ENCODE measurements at regions not wholly inside any gene's neighbourhood (a gene's known extent, or its start where the extent isn't known, plus 50 kb on each side); places are given as distances from the start of the nearest gene placed in this dataset.
"Not testable (repeated sequence)": the region's sequence is repeated elsewhere in the genome, so short reads cannot be mapped to it uniquely, and the experiment has no call there.

GRCh38 chr3:178203165-178203564, 333.1 kb upstream of the KCNMB2 start:
- DNase-seq, result no peak

- no peak for DNase-seq
Observed at GRCh38 chr3:178203650-178204049, 332.6 kb upstream of the KCNMB2 start.

- DNase-seq, result no peak
Observed at GRCh38 chr3:178205740-178206139, 330.5 kb upstream of the KCNMB2 start.

GRCh38 chr3:178206521-178206920, 329.7 kb upstream of the KCNMB2 start:
- DNase-seq, result no peak

- not testable (repeated sequence) for DNase-seq
Observed at GRCh38 chr3:178207161-178207560, 329.1 kb upstream of the KCNMB2 start.

- DNase-seq, result not testable (repeated sequence)
Observed at GRCh38 chr3:178207627-178208026, 328.6 kb upstream of the KCNMB2 start.

GRCh38 chr3:178209116-178209515, 327.1 kb upstream of the KCNMB2 start:
- not testable (repeated sequence) for DNase-seq

GRCh38 chr3:178209618-178210017, 326.6 kb upstream of the KCNMB2 start:
- not testable (repeated sequence) for DNase-seq

GRCh38 chr3:178211086-178211485, 325.1 kb upstream of the KCNMB2 start:
- DNase-seq, result not testable (repeated sequence)

- DNase-seq, result no peak
Observed at GRCh38 chr3:178217479-178217878, 318.8 kb upstream of the KCNMB2 start.

GRCh38 chr3:178218231-178218630, 318.0 kb upstream of the KCNMB2 start:
- DNase-seq, result no peak

GRCh38 chr3:178219661-178220060, 316.6 kb upstream of the KCNMB2 start:
- DNase-seq, result not testable (repeated sequence)

GRCh38 chr3:178223876-178224275, 312.4 kb upstream of the KCNMB2 start:
- no peak for DNase-seq

- no peak for DNase-seq
Observed at GRCh38 chr3:178226094-178226493, 310.1 kb upstream of the KCNMB2 start.

- no peak for DNase-seq
Observed at GRCh38 chr3:178231645-178232044, 304.6 kb upstream of the KCNMB2 start.

- no peak for DNase-seq
Observed at GRCh38 chr3:178233371-178234071, 302.7 kb upstream of the KCNMB2 start.

- DNase-seq, result no peak
Observed at GRCh38 chr3:178236555-178237277, 299.5 kb upstream of the KCNMB2 start.

GRCh38 chr3:178238179-178238578, 298.1 kb upstream of the KCNMB2 start:
- no peak for DNase-seq

- peak; percentile 78 for DNase-seq
Observed at GRCh38 chr3:178244733-178245709, 291.2 kb upstream of the KCNMB2 start.

- no peak for DNase-seq
Observed at GRCh38 chr3:178246004-178246403, 290.2 kb upstream of the KCNMB2 start.

GRCh38 chr3:178255315-178255714, 280.9 kb upstream of the KCNMB2 start:
- no peak for DNase-seq

GRCh38 chr3:178257491-178257890, 278.7 kb upstream of the KCNMB2 start:
- no peak for DNase-seq

- no peak for DNase-seq
Observed at GRCh38 chr3:178258121-178258520, 278.1 kb upstream of the KCNMB2 start.

All from COR-L47 (cell line).